IPS-NIHi7 (cell line): ENCODE measurements at regions not wholly inside any gene's neighbourhood (a gene's known extent, or its start where the extent isn't known, plus 50 kb on each side); places are given as distances from the start of the nearest gene placed in this dataset.

Experiments used
- DNase-seq: peaks from one replicate; pipeline ENCODE4 v3.0.0; 2012; ENCODE audit warnings: mixed read lengths; ENCODE audit errors: extremely low spot score

- no peak for DNase-seq
Observed at GRCh38 chr3:72240531-72240930, 455.6 kb upstream of the PROK2 start.

- DNase-seq: no peak
Observed at GRCh38 chr3:72238801-72239200, 453.9 kb upstream of the PROK2 start.

- no peak for DNase-seq
Observed at GRCh38 chr3:72238010-72238691, 453.2 kb upstream of the PROK2 start.

DNA sequence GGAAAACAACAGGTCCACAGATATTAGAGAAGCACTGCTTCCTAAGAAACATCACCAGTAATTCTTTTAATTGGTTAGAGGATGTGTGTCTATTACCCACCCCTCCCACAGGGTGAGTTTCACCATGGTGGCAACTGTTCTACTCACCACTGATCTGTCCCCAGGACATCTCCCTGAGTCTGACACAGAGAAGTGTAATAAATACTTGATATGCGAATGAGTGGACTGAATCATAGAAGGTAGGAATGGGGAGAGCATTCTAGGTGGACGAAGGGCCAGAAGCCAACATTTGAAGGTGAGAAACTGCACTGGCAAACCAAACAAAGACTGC is 452.7 kb upstream of the PROK2 start:
- DNase-seq: no peak

- no peak for DNase-seq
Observed at GRCh38 chr3:72234391-72234790, 449.4 kb upstream of the PROK2 start.

DNA sequence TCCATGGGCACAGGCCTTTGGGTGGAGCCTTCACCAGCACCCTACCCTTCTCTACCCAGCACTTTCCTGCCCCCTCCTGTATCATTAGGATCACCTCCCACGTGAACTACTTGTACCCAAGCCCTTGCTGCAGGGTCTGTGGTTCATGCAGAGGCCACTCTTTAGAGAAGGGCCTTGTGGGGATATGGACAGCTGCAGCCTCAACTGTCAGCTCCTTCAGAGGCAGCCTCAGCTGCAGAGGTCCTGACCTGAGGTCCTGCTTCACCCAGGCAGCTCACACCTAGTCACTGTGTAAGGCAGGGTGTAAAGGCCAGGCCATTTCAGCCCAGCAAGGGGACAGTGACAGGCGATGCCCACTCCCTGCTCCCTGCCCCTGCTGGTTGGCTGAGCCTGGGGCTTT is 448.6 kb upstream of the PROK2 start:
- no peak for DNase-seq

- DNase-seq: no peak
Observed at GRCh38 chr3:72232777-72233176, 447.8 kb upstream of the PROK2 start.

GRCh38 chr3:72232331-72232730 is 447.4 kb upstream of the PROK2 start:
- no peak for DNase-seq

- DNase-seq: no peak
Observed at GRCh38 chr3:72231439-72232196, 446.7 kb upstream of the PROK2 start.

DNA sequence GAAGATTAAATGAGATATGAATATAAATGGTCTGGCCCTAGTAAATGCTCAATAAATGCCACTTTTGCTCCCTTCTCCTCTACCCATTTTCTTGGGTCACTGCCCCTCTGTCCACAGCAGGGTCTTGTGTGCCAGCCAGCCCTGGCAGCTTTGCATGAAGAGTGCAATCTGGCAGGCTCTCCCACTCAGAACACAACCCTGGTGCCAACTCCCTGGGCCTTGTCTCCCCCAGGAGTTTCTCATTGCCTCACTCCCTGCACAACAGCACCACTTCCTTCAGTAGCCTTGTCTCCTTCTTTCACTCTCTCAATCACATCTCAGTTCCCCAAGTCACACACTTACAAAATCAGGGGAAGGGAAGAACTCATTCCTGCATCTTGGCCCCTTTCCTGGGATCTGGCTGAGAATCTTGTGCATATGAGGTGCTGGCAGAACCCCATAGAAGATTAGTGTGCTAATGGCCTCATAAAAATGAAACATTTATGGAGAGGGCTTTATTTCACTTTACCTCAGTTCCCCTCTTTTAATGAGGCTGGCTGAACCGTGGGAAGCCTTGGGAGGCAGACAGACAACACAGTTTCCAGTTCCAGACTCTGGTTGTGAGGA is 445.9 kb upstream of the PROK2 start:
- DNase-seq: no peak

DNA sequence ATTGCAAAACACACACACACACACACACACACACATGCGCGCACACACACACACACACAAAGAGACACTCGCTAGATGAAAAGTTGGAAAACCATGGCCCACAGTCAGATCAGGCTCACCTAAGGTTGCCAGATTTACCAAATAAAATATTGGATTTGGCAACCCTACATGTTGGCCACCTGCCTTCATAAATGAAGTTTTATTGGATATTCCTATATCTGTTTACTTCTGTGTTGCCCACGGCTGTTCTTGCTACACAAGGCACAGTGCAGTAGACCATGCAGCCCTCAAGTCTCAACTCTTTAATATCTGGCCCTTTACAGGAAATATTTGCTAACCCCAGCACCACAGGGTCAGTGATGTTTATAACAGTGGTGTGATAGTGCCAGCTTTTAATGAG is 445.0 kb upstream of the PROK2 start:
- DNase-seq: no peak

- no peak for DNase-seq
Observed at GRCh38 chr3:72227486-72228070, 442.6 kb upstream of the PROK2 start.

- no peak for DNase-seq
Observed at GRCh38 chr3:72224804-72225509, 440.0 kb upstream of the PROK2 start.

- no peak for DNase-seq
Observed at GRCh38 chr3:72223628-72224027, 438.7 kb upstream of the PROK2 start.

DNA sequence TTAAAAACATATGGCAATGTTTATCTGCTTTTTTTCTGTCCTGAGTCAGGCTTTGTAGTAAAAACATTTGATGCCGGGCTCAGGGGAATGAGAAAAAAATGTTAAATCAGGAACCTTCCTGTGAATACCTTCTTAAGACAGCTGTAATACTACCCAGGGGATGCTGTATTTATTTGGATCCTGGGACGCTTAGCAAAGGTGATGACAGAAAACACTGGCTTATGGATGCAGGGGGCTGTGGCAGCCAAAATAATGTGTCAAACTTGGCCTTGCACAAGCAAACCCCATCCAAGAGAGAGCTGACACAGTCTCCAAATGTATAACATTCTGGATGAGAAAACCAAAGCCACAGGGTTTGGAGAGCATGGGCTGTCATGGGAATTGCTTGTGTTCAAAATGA is 438.2 kb upstream of the PROK2 start:
- no peak for DNase-seq

DNA sequence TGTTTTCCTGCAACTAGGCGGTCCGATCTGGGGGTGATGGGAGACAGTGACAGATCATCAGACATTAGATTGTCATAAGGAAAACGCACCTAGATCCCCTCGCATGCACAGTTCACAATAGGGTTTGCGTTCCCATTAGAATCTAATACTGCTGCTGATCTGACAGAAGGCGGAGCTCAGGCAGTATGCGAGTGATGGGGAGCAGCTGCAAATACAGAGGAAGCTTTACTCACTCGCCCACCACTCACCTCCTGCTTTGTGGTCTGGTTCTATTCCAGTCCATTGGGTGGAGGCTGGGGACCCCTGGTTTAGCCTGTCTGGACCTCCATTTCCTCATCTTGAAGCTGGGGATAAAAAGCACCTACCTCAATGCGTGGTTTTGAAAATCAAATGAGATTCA is 437.5 kb upstream of the PROK2 start:
- DNase-seq: no peak

- DNase-seq: no peak
Observed at GRCh38 chr3:72220946-72221345, 436.0 kb upstream of the PROK2 start.

DNA sequence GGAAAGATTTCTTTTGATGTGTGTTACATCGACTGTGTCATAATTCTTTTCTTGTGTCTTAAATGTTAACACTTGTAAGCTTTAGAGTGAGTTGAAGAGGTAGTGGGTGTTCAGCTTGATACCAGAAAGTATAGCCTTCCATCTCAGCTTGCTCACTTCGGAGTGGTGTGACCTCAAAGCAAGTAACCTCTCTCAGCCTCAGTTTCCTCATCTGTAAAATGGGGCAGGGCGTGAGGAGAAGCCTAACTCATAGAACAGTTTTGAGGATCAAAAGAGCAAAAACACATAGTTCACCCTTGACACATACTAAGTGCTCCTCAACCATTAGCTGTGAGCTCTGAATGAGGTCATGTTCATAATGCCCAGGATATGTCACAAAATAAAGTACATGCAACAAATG is 434.8 kb upstream of the PROK2 start:
- DNase-seq: no peak

- DNase-seq: no peak
Observed at GRCh38 chr3:72217570-72217969, 432.6 kb upstream of the PROK2 start.

DNA sequence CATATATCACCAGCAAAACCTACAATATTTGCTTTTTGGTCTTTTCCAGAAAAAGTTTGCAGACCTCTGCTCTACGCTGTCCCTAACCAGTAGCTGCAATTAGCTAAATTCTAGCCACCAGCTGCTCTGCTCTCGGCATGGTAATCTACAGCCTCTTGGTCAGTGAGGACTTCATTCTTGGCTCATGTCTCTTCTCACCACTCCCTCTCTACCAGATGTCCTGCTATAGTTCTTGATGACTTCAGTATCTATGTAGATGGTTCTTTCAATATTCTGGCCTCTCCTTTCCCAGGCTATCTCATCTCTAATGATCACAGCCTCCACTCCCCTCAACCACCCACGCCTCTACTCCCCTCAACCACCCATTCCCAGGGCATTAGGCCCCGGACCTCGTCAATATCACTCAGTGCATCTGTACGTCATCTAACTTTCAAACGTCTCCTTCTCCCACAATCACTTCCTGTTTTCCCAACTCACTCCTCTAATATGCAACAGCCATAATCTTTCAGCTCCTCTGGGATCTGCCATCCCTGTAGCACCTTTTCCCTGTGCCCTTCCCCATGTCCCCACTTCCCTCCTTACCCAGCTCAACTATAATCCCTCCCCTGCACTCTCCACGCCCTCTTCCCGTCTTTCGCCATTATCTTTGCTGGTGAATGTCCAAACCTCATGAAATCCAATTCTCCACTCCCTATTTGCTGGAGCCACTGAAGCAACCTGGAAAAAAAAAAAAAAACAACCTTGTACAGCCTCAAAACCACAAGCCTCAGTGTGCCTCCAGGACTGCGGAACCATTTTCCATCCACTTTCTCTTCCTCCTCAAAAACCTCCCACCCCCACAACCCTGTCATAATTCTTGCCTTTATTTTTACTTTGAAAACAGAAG is 429.4 kb upstream of the PROK2 start:
- no peak for DNase-seq
